IMR-90 (cell line): ENCODE measurements at regions not wholly inside any gene's neighbourhood (a gene's known extent, or its start where the extent isn't known, plus 50 kb on each side); places are given as distances from the start of the nearest gene placed in this dataset.

ENCODE experiments used
- ATAC-seq: fragments of 200-7000 bp; cut with Tn5 transposase; 2 replicates; pipeline ENCODE4 v1.9.1; 2020; ENCODE audit warnings: low read depth, mild to moderate bottlenecking, moderate library complexity
- BruUV-seq: library from RNA; stranded (reverse); fragments of 400-500 nt; replicated peaks from 2 replicates; lab custom pipeline; 2021; lab: Mats Ljungman, UMichigan
- CTCF ChIA-PET: fragments of 300-600 bp; formaldehyde crosslinking; extraction: SDS; loops from one replicate; lab custom pipeline; 2021; ENCODE audit warnings: antibody characterized with exemption; lab: Yijun Ruan, JAX
- POLR2A ChIA-PET: fragments of 300-600 bp; sonication (Branson Sonifier 250); formaldehyde crosslinking; loops from one replicate; lab custom pipeline; 2022; ENCODE audit warnings: antibody characterized with exemption; ENCODE audit not compliant: unreplicated experiment; lab: Charles Lee
- DNase-seq: peaks from one replicate; pipeline ENCODE4 v3.0.0; 2013
- H2AFZ ChIP-seq: replicated peaks from 2 replicates; pipeline ENCODE3; 2013; ENCODE audit warnings: low read length, mild to moderate bottlenecking; ENCODE audit not compliant: poor library complexity
- H2AK5ac ChIP-seq: 2 replicates; pipeline ENCODE4 v1.6.1; 2013; ENCODE audit warnings: low read depth, low read length, inconsistent platforms
- H2AK9ac ChIP-seq: replicated peaks from 2 replicates; pipeline ENCODE3; 2013; ENCODE audit warnings: mild to moderate bottlenecking, low read depth, low read length, moderate library complexity; ENCODE audit not compliant: poor library complexity
- H2BK120ac ChIP-seq: 2 replicates; pipeline ENCODE4 v1.6.1; 2013; ENCODE audit warnings: low read depth, low read length, inconsistent platforms
- H2BK15ac ChIP-seq: 3 replicates; pipeline ENCODE4 v1.6.1; 2013; ENCODE audit warnings: low read depth, low read length, inconsistent platforms
- H2BK20ac ChIP-seq: 2 replicates; pipeline ENCODE4 v1.6.1; 2013; ENCODE audit warnings: low read depth, mild to moderate bottlenecking, inconsistent platforms, low read length, moderate library complexity
- H2BK5ac ChIP-seq: 2 replicates; pipeline ENCODE4 v1.6.1; 2013; ENCODE audit warnings: mild to moderate bottlenecking, low read depth, low read length, inconsistent platforms; ENCODE audit not compliant: poor library complexity, severe bottlenecking
- H3K14ac ChIP-seq: replicated peaks from 2 replicates; pipeline ENCODE4 v1.6.1; 2013; ENCODE audit warnings: low read depth, low read length, inconsistent platforms
- H3K18ac ChIP-seq: 2 replicates; pipeline ENCODE4 v1.6.1; 2013; ENCODE audit warnings: low read depth, low read length, control low read depth
- H3K23ac ChIP-seq: 2 replicates; pipeline ENCODE4 v1.6.1; 2013; ENCODE audit warnings: low read depth, low read length, inconsistent platforms
- H3K27ac ChIP-seq: 2 replicates; pipeline ENCODE4 v1.5.1; 2013; ENCODE audit warnings: mild to moderate bottlenecking, control low read depth, low read length; ENCODE audit not compliant: insufficient read depth
- H3K27me3 ChIP-seq: 2 replicates; pipeline ENCODE4 v1.6.1; 2013; ENCODE audit warnings: low read length; ENCODE audit not compliant: control insufficient read depth, insufficient read depth
- H3K36me3 ChIP-seq: 2 replicates; pipeline ENCODE4 v1.6.1; 2013; ENCODE audit warnings: low read length, mixed read lengths; ENCODE audit not compliant: control insufficient read depth, insufficient read depth
- H3K4ac ChIP-seq: 2 replicates; pipeline ENCODE4 v1.6.1; 2013; ENCODE audit warnings: low read depth, low read length, inconsistent platforms
- H3K4me1 ChIP-seq: 2 replicates; pipeline ENCODE4 v1.6.1; 2013; ENCODE audit warnings: low read length, mixed read lengths; ENCODE audit not compliant: control insufficient read depth, insufficient read depth
- H3K4me2 ChIP-seq: 2 replicates; pipeline ENCODE4 v1.6.1; 2013; ENCODE audit warnings: low read depth, mild to moderate bottlenecking, control low read depth, low read length, moderate library complexity
- H3K4me3 ChIP-seq: 2 replicates; pipeline ENCODE4 v1.5.1; 2013; ENCODE audit warnings: low read depth, mild to moderate bottlenecking, control low read depth, low read length, moderate library complexity; ENCODE audit not compliant: insufficient read depth
- H3K56ac ChIP-seq: 2 replicates; pipeline ENCODE4 v1.6.1; 2013; ENCODE audit warnings: low read length, inconsistent platforms; ENCODE audit not compliant: insufficient read depth; ENCODE audit errors: extremely low read depth
- H3K79me1 ChIP-seq, 2 experiments: 2 replicates each; pipeline ENCODE4 v1.6.1; 2013; ENCODE audit warnings: low read length in 2 of 2, inconsistent platforms in 1 of 2, low read depth in 1 of 2
- H3K9ac ChIP-seq: 2 replicates; pipeline ENCODE4 v1.6.1; 2013; ENCODE audit warnings: low read depth, low read length, control low read depth
- H3K9me1 ChIP-seq: 2 replicates; pipeline ENCODE4 v1.6.1; 2013; ENCODE audit warnings: low read length, inconsistent platforms; ENCODE audit not compliant: insufficient read depth
- H3K9me3 ChIP-seq: 2 replicates; pipeline ENCODE4 v1.6.1; 2013; ENCODE audit warnings: low read length; ENCODE audit not compliant: control insufficient read depth, insufficient read depth
- H4K20me1 ChIP-seq: 2 replicates; pipeline ENCODE4 v1.6.1; 2013; ENCODE audit warnings: low read length, inconsistent platforms; ENCODE audit not compliant: insufficient read depth
- H4K5ac ChIP-seq: 2 replicates; pipeline ENCODE4 v1.6.1; 2013; ENCODE audit warnings: mild to moderate bottlenecking, low read depth, low read length, control low read depth
- H4K8ac ChIP-seq, 2 experiments: 2 replicates each; pipeline ENCODE4 v1.6.1; 2013; ENCODE audit warnings: low read depth in 2 of 2, low read length in 2 of 2, control low read depth in 1 of 2, inconsistent platforms in 1 of 2
- H4K91ac ChIP-seq: 2 replicates; pipeline ENCODE4 v1.6.1; 2013; ENCODE audit warnings: low read depth, low read length, inconsistent platforms; ENCODE audit not compliant: insufficient read depth
- BHLHE40 ChIP-seq: fragments of 150-350 bp; IDR thresholded peaks from 2 replicates; pipeline ENCODE4 v1.6.1; 2016; ENCODE audit warnings: mild to moderate bottlenecking, low read depth, low read length
- CEBPB ChIP-seq: IDR thresholded peaks from 2 replicates; pipeline ENCODE4 v1.6.1; 2012; ENCODE audit warnings: low read depth, low read length, improper control_type of control experiment
- CHD1 ChIP-seq: IDR thresholded peaks from 2 replicates; pipeline ENCODE4 v1.6.1; 2012; ENCODE audit warnings: low read depth, low read length, improper control_type of control experiment
- MAFK ChIP-seq: IDR thresholded peaks from 2 replicates; pipeline ENCODE4 v1.6.1; 2012; ENCODE audit warnings: low read depth, low read length, improper control_type of control experiment
- MAZ ChIP-seq: IDR thresholded peaks from 2 replicates; pipeline ENCODE4 v1.6.1; 2012; ENCODE audit warnings: low read depth, mild to moderate bottlenecking, low read length, improper control_type of control experiment, moderate library complexity, borderline replicate concordance
- MXI1 ChIP-seq: IDR thresholded peaks from 2 replicates; pipeline ENCODE4 v1.6.1; 2012; ENCODE audit warnings: low read depth, mild to moderate bottlenecking, low read length, moderate library complexity, borderline replicate concordance
- POLR2A ChIP-seq: IDR thresholded peaks from 2 replicates; pipeline ENCODE4 v1.6.1; 2012; ENCODE audit warnings: mild to moderate bottlenecking, low read depth, low read length
- RAD21 ChIP-seq: IDR thresholded peaks from 2 replicates; pipeline ENCODE4 v1.6.1; 2012; ENCODE audit warnings: low read length, improper control_type of control experiment
- RCOR1 ChIP-seq: IDR thresholded peaks from 2 replicates; pipeline ENCODE4 v1.6.1; 2012; ENCODE audit warnings: mild to moderate bottlenecking, low read length, improper control_type of control experiment; ENCODE audit not compliant: insufficient replicate concordance
- RFX5 ChIP-seq: IDR thresholded peaks from 2 replicates; pipeline ENCODE4 v1.8.0; 2012; ENCODE audit warnings: low read depth, mild to moderate bottlenecking, low read length, moderate library complexity
- WGBS, 2 experiments: methylation state at CpG; one replicate each; pipeline versions ENCODE4 v1.1.5 to v1.1.7; 2013; ENCODE audit warnings: missing lambda C conversion rate in 2 of 2; ENCODE audit not compliant: insufficient read length in 1 of 2; ENCODE audit errors: extremely low coverage in 2 of 2; 5-methylcytosine and 5-hydroxymethylcytosine counted together
- dilution Hi-C: fragments of 300-500 bp; cut with HindIII; formaldehyde crosslinking; loops from one replicate; pipeline ENCODE4 v1.14.3; 2018; ENCODE audit warnings: low sequenced_read_pairs; ENCODE audit not compliant: unreplicated experiment
- in situ Hi-C: fragments of 300-500 bp; cut with MboI; formaldehyde crosslinking; loops from 3 replicates; pipeline ENCODE4 v1.14.3; 2019; ENCODE audit warnings: low sequenced_read_pairs, inconsistent platforms, mixed read lengths
- intact Hi-C: fragments of 100-400 bp; cut with micrococcal nuclease; formaldehyde crosslinking; loops from 2 replicates; pipeline ENCODE4 v1.10.0; 2022
- TF ChIP-seq, protein P1 (sequence below): fragments of 150-350 bp; IDR thresholded peaks from 2 replicates; pipeline ENCODE4 v1.6.1; 2017; ENCODE audit warnings: mild to moderate bottlenecking, antibody characterized with exemption, low read length, low read depth
- TF ChIP-seq, protein P2 (sequence below): fragments of 150-350 bp; IDR thresholded peaks from 2 replicates; pipeline ENCODE4 v1.6.1; 2016; ENCODE audit warnings: low read depth, mild to moderate bottlenecking, low read length, moderate library complexity, borderline replicate concordance

DNA sequence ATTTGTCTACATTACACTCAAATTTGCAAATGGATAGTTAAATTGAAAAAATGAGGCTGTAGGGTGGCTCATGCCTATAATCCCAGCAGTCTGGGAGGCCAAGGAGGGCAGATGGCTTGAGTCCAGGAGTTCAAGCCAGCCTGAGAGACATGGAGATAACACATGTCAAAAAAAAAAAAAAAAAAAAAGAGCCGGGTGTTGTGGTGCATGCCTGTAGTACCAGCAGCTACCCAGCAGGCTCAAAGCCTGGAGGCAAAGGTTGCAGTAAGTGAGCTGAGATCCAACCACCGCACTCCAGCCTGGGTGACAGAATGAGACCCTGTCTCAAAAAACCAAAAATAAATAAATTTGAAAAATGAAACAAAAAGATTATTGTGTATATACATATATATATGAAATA, 119.9 kb upstream of the MGAT4C start:
- no peaks in the 10 kb centered on the region for H3K9me1 ChIP-seq
- H3K56ac ChIP-seq: no peak overlapping the region
- H3K4ac ChIP-seq: no peak overlapping the region
- H3K18ac ChIP-seq: no peak overlapping the region
- dilution Hi-C loops: no loop called here
- in situ Hi-C loops: no loop called here
- ChIA-PET CTCF (interaction anchor here (0.6 to 0.7 kb wide), 2 partner anchors 18 to 656 kb away, joined by 4 to 6 read pairs; no protein-coding TSS in a partner anchor), POLR2A (no interaction called here)
- H3K4me3 ChIP-seq: no peak overlapping the region
- no peak overlapping the region for H4K5ac ChIP-seq
- ATAC-seq (no peak), DNase-seq (no peak)
- H2AFZ ChIP-seq: no peak overlapping the region
- no CpG with 5 or more reads among the region's 2 CpGs for WGBS, 2 experiments
- H4K91ac ChIP-seq: no peak overlapping the region
- no peak overlapping the region for H2AK5ac ChIP-seq
- H2BK120ac ChIP-seq: no peak overlapping the region
- no peak overlapping the region for H4K8ac ChIP-seq
- intact Hi-C loops: no loop called here
- no peaks in the 10 kb centered on the region for H4K20me1 ChIP-seq
- H3K79me1 ChIP-seq: no peaks in the 10 kb centered on the region
- H3K9ac ChIP-seq: no peak overlapping the region
- no peaks in the 10 kb centered on the region for H3K36me3 ChIP-seq
- H3K4me2 ChIP-seq: no peak overlapping the region
- no peak overlapping the region for H3K23ac ChIP-seq
- H2BK5ac ChIP-seq: no peak overlapping the region
- no peak overlapping the region for H2AK9ac ChIP-seq
- H3K4me1 ChIP-seq: no peaks in the 10 kb centered on the region
- no TSS peak for BruUV-seq
- no peak overlapping the region for H3K27ac ChIP-seq
- no peak overlapping the region for H3K14ac ChIP-seq
- no peak overlapping the region for H2BK20ac ChIP-seq
- H3K9me3 ChIP-seq: no peaks in the 10 kb centered on the region
- H3K27me3 ChIP-seq: no peaks in the 10 kb centered on the region
- no peak overlapping the region for H2BK15ac ChIP-seq
- TF ChIP-seq MAZ (no peak), MXI1 (no peak), BHLHE40 (no peak), RAD21 (no peak), CHD1 (no peak), MAFK (no peak), RFX5 (no peak), RCOR1 (no peak), POLR2A (no peak), CEBPB (no peak)
- TF ChIP-seq, protein P1, sequence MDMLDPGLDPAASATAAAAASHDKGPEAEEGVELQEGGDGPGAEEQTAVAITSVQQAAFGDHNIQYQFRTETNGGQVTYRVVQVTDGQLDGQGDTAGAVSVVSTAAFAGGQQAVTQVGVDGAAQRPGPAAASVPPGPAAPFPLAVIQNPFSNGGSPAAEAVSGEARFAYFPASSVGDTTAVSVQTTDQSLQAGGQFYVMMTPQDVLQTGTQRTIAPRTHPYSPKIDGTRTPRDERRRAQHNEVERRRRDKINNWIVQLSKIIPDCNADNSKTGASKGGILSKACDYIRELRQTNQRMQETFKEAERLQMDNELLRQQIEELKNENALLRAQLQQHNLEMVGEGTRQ: no peak
- TF ChIP-seq, protein P2, sequence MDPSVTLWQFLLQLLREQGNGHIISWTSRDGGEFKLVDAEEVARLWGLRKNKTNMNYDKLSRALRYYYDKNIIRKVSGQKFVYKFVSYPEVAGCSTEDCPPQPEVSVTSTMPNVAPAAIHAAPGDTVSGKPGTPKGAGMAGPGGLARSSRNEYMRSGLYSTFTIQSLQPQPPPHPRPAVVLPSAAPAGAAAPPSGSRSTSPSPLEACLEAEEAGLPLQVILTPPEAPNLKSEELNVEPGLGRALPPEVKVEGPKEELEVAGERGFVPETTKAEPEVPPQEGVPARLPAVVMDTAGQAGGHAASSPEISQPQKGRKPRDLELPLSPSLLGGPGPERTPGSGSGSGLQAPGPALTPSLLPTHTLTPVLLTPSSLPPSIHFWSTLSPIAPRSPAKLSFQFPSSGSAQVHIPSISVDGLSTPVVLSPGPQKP: no peak
